GM12878 (cell line): ENCODE measurements at regions not wholly inside any gene's neighbourhood (a gene's known extent, or its start where the extent isn't known, plus 50 kb on each side); places are given as distances from the start of the nearest gene placed in this dataset.

Experiments
- ATAC-seq: fragments of 200-7000 bp; cut with Tn5 transposase; 3 replicates; pipeline ENCODE4 v1.9.1; 2020; ENCODE audit warnings: mild to moderate bottlenecking, moderate library complexity
- BruUV-seq: library from RNA; stranded (reverse); fragments of 400-500 nt; replicated peaks from 2 replicates; lab custom pipeline; 2021; lab: Mats Ljungman, UMichigan
- CTCF ChIA-PET: fragments of 300-600 bp; sonication (Branson Sonifier 250); formaldehyde crosslinking; extraction: SDS; loops from one replicate; lab custom pipeline; 2021; ENCODE audit warnings: inconsistent platforms; lab: Yijun Ruan, JAX
- POLR2A ChIA-PET: fragments of 350-600 bp; formaldehyde crosslinking; extraction: SDS; loops from one replicate; lab custom pipeline; 2021; ENCODE audit warnings: inconsistent platforms; lab: Charles Lee
- RAD21 ChIA-PET: fragments of 300-600 bp; sonication (Branson Sonifier 250); formaldehyde crosslinking; loops from one replicate; lab custom pipeline; 2023; ENCODE audit warnings: antibody characterized with exemption; ENCODE audit not compliant: unreplicated experiment; lab: Charles Lee
- SMC1A ChIA-PET: fragments of 300-600 bp; sonication (Branson Sonifier 250); formaldehyde crosslinking; loops from one replicate; lab custom pipeline; 2023; ENCODE audit not compliant: unreplicated experiment, uncharacterized antibody; lab: Charles Lee
- DNase-seq: peaks from one replicate; pipeline ENCODE4 v3.0.0-alpha.2; 2011; ENCODE audit warnings: low read depth, low spot score
- FAIRE-seq: peaks from 3 replicates; lab custom pipeline; 2011; peaks lifted over from hg19 to GRCh38; lab: Jason Lieb, UNC
- H2AFZ ChIP-seq: 2 replicates; pipeline ENCODE4 v1.6.0; 2011; ENCODE audit warnings: low read depth, low read length, control low read depth; ENCODE audit not compliant: control insufficient read depth
- H3K27ac ChIP-seq: 2 replicates; pipeline ENCODE4 v1.5.1; 2011; ENCODE audit warnings: control low read depth; ENCODE audit not compliant: control insufficient read depth, insufficient read depth
- H3K27me3 ChIP-seq, 2 experiments: replicated peaks in 1 of 2; 2 replicates each; pipeline versions ENCODE4 v1.6.0 to v1.6.1; 2011; ENCODE audit warnings: low read length in 1 of 2; ENCODE audit not compliant: control insufficient read depth in 2 of 2, insufficient read depth in 2 of 2
- H3K36me3 ChIP-seq, 2 experiments: 2 replicates each; pipeline ENCODE4 v1.5.1; 2011; ENCODE audit warnings: low read length in 1 of 2; ENCODE audit not compliant: control insufficient read depth in 2 of 2, insufficient read depth in 2 of 2
- H3K4me1 ChIP-seq: 2 replicates; pipeline ENCODE4 v1.6.1; 2011; ENCODE audit warnings: mild to moderate bottlenecking, low read length, moderate library complexity, mixed read lengths; ENCODE audit not compliant: control insufficient read depth, insufficient read depth
- H3K4me2 ChIP-seq: 2 replicates; pipeline ENCODE4 v1.6.0; 2011; ENCODE audit warnings: control low read depth; ENCODE audit not compliant: control insufficient read depth, insufficient read depth
- H3K4me3 ChIP-seq: fragments of 200-600 bp; sonication (generic); 2 replicates; pipeline ENCODE4 v1.5.1; 2016
- H3K79me2 ChIP-seq: 2 replicates; pipeline ENCODE4 v1.6.0; 2011; ENCODE audit warnings: low read length; ENCODE audit not compliant: control insufficient read depth, insufficient read depth
- H3K9ac ChIP-seq: 2 replicates; pipeline ENCODE4 v1.8.0; 2011; ENCODE audit warnings: low read length, control low read depth, mixed read lengths; ENCODE audit not compliant: control insufficient read depth, insufficient read depth
- H3K9me3 ChIP-seq: replicated peaks from 3 replicates; pipeline ENCODE4 v1.5.1; 2011; ENCODE audit warnings: mild to moderate bottlenecking, low read length; ENCODE audit not compliant: control insufficient read depth, insufficient read depth
- H4K20me1 ChIP-seq: 2 replicates; pipeline ENCODE4 v1.6.0; 2011; ENCODE audit not compliant: control insufficient read depth, insufficient read depth
- BHLHE40 ChIP-seq, 2 experiments: fragments of 450-650 bp in 1 of 2; IDR thresholded peaks; 2 replicates each; pipeline ENCODE4 v1.6.1; 2011 to 2017; ENCODE audit warnings: low read depth in 2 of 2, borderline replicate concordance in 1 of 2, improper control_type of control experiment in 1 of 2, low read length in 1 of 2, mild to moderate bottlenecking in 1 of 2
- CBX5 ChIP-seq: sonication (generic); IDR thresholded peaks from 2 replicates; pipeline ENCODE4 v1.6.1; 2016; ENCODE audit warnings: low read depth, moderate library complexity, mild to moderate bottlenecking, inconsistent platforms
- POU2F2 ChIP-seq: IDR thresholded peaks from 3 replicates; pipeline ENCODE4 v1.6.1; 2011; ENCODE audit warnings: low read depth, mild to moderate bottlenecking, low read length, borderline replicate concordance
- RBBP5 ChIP-seq: fragments of 200-600 bp; sonication (generic); conservative IDR thresholded peaks from 2 replicates; pipeline ENCODE4 v1.6.1; 2016
- WGBS: methylation state at CpG from one replicate; pipeline ENCODE4 v1.1.6; 2016; ENCODE audit warnings: low lambda C conversion rate; ENCODE audit not compliant: insufficient replicate concordance, insufficient coverage; ENCODE audit errors: missing lambda C conversion rate; 5-methylcytosine and 5-hydroxymethylcytosine counted together
- in situ Hi-C: fragments of 300-500 bp; cut with MboI; formaldehyde crosslinking; loops from 9 replicates; pipeline ENCODE4 v1.14.3; 2018; ENCODE audit warnings: mixed read lengths
- intact Hi-C: fragments of 100-400 bp; cut with micrococcal nuclease; formaldehyde crosslinking; loops from one replicate; pipeline ENCODE4 v1.14.2; 2022; ENCODE audit not compliant: unreplicated experiment

DNA sequence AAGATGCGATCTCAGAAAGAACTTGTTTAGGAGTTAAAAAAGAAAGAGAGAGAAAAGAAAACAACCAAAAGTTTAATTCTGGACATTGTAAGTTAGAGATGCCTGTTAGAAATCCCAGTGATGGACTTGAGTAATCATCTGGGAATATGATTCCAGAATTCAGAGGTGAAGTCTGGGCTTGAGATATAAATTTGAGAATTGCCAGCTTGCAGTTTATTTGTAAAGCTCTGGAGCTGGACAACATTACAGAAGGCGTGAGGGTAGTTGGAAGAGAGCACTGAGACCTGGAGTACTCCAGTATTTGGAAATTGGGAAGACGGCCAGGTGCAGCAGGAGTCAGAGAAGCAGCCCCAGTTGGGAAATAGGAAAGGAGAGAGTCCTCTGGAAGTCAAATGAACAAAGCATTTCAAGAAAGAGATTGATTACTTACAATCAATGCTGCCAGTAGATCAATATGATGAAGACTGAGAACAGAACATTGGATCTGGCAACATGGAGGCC is 128.8 kb upstream of the ARHGAP28 start:
- intact Hi-C loops (no loop called here), in situ Hi-C loops (no loop called here)
- FAIRE-seq (no peak), DNase-seq (no peak), ATAC-seq (no peak)
- Histone ChIP-seq H3K4me3 (no peak overlapping the region), H3K36me3 (no peaks in the 10 kb centered on the region), H3K27ac (no peak overlapping the region), H3K9me3 (no peaks in the 10 kb centered on the region; the same call in 2 of the 3 replicates), H3K27me3 (no peaks in the 10 kb centered on the region), H2AFZ (no peak overlapping the region), H4K20me1 (no peaks in the 10 kb centered on the region), H3K4me1 (no peaks in the 10 kb centered on the region), H3K4me2 (no peak overlapping the region), H3K9ac (no peak overlapping the region), H3K79me2 (no peaks in the 10 kb centered on the region)
- RAD21 ChIA-PET = no interaction called here
- SMC1A ChIA-PET = no interaction called here
- POLR2A ChIA-PET = no interaction called here
- WGBS = 49% methylated on average over 3 of the region's 3 CpGs
- no peak for TF ChIP-seq RBBP5
- no peak for TF ChIP-seq CBX5
- no peak for TF ChIP-seq BHLHE40 (IDR thresholded peaks at IDR 0.05; ENCODE audit: borderline replicate concordance in 1 of 2, low read depth in 2 of 2, low read length in 1 of 2)
- BruUV-seq = no TSS peak
- CTCF ChIA-PET = no interaction called here

DNA sequence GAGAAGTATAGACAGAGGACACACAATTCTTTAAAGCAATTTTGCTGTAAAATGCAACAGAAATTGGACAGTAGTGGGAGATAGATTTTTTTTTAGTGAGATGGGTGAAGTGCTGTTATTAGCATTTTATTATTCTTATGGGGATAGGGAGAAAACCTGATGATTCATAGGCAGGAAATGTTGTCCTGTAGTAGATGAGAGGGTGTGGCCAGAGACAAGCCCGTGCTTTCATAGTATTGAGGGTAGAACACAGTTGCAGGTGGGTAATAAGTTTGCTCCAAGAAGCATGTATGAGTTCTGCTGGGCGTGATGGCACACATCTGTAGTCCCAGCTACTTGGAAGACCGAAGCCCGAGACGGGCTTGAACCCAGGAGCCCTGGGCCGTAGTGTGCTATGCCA is 128.3 kb upstream of the ARHGAP28 start:
- Histone ChIP-seq H3K27ac (no peak overlapping the region), H3K27me3 (no peaks in the 10 kb centered on the region), H3K36me3 (no peaks in the 10 kb centered on the region), H2AFZ (no peak overlapping the region), H4K20me1 (no peaks in the 10 kb centered on the region), H3K9me3 (no peaks in the 10 kb centered on the region; the same call in 2 of the 3 replicates), H3K4me1 (no peaks in the 10 kb centered on the region), H3K79me2 (no peaks in the 10 kb centered on the region), H3K4me3 (no peak overlapping the region), H3K4me2 (no peak overlapping the region), H3K9ac (no peak overlapping the region)
- ATAC-seq (no peak), DNase-seq (no peak), FAIRE-seq (no peak)
- CTCF ChIA-PET = no interaction called here
- intact Hi-C loops (no loop called here), in situ Hi-C loops (no loop called here)
- SMC1A ChIA-PET = no interaction called here
- 4% methylated on average over 6 of the region's 6 CpGs for WGBS
- TF ChIP-seq POU2F2 = no peak
- POLR2A ChIA-PET = no interaction called here
- RAD21 ChIA-PET = no interaction called here
- no TSS peak for BruUV-seq
